ENCODE measurements at regions not wholly inside any gene's neighbourhood (a gene's known extent, or its start where the extent isn't known, plus 50 kb on each side); places are given as distances from the start of the nearest gene placed in this dataset.

DNA sequence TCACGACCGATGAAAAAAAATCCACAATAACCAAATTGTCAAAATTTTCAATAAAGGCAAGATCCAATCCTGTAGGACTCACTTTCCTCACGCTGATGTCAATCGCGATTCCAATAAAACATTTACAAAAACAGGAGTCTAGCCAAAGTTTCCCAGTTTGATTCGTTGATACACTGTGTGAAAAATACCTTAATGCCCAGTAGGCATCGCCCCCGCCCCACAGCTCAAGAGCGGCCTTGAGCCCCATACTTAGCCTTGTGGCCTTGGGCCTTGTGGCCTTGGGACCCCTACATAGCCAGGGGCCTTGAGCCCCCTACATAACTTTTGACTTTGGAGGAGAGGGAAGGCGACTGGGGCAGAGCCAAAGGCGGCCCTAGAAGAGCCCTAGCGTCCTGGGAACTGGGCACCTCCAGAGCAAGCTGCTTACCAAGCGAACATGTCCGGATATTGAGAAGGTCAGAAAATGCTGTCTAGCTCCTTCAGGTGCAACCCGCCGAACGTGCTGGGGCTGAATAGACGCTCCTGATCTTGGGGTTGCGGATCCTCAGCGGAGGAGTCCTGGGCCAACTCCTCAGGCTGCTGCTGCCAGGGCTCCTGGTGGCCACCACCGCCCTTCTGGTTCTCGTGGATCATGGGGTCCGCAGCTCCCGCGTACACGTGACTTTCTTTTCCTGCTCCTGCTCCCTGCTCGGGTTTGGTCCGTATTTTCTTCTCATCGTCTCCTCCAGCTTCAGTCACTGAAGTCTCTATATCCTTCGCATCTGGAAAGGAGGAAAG lies 62.9 kb downstream of the RHOXF2B start:
- peaks cover 0 to 13% (median 6%) of the 10 kb centered on the region in 4 donors for H3K4me1 ChIP-seq
- ATAC-seq (ENCODE audit: low FRiP score in 2 of 2), result no peak
- no peak for DNase-seq
- H3K36me3 ChIP-seq, result no peaks in the 10 kb centered on the region
- no peaks in the 10 kb centered on the region for H3K27me3 ChIP-seq
- peak overlapping the region in 3 of 4 donors; percentile 29 to 42 (median 37) for H3K4me3 ChIP-seq
- TF ChIP-seq EP300 (IDR thresholded peaks at IDR 0.05), result no peak
- H3K9me3 ChIP-seq, result no peaks in the 10 kb centered on the region
- H3K27ac ChIP-seq, result no peak overlapping the region
- 59 to 61% methylated on average over 6 to 30 of the region's 30 CpGs for whole genome bisulfite sequencing, 2 donors

DNA sequence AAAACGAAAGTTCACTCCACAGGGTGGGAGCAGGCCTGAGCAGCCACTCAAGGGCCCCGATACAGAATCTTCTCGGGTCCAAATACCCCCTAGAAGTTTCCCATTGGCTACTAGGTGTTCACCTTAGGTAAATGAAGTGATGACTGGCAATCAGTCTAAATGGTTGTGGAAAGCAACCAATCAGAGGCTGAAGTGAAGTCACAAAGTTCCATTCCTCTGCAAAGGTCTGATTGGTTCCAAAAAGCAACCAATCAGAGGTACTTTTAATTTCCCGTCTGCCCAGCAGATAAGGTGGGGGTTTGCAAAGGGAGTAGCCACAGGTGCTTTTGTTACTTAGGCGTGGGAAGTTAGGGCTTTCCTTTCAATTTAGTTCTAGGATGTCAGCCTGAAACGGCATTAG lies 58.2 kb upstream of the NKAP start:
- Histone ChIP-seq H3K36me3 (no peaks in the 10 kb centered on the region), H3K4me3 (no peak overlapping the region), H3K4me1 (peaks cover 2 to 11% (median 5%) of the 10 kb centered on the region in 4 donors), H3K27ac (no peak overlapping the region), H3K9me3 (no peaks in the 10 kb centered on the region), H3K27me3 (peaks cover 0 to 4% (median 0%) of the 10 kb centered on the region in 4 donors)
- WGBS, 2 donors, result 47 to 67% methylated on average over 6 of the region's 6 CpGs
- ATAC-seq (ENCODE audit: low FRiP score in 2 of 2), result no peak
- no peak for TF ChIP-seq POLR2AphosphoS5 (IDR thresholded peaks at IDR 0.05)
- no peak for TF ChIP-seq POLR2A (IDR thresholded peaks at IDR 0.05)
- TF ChIP-seq, protein P1, sequence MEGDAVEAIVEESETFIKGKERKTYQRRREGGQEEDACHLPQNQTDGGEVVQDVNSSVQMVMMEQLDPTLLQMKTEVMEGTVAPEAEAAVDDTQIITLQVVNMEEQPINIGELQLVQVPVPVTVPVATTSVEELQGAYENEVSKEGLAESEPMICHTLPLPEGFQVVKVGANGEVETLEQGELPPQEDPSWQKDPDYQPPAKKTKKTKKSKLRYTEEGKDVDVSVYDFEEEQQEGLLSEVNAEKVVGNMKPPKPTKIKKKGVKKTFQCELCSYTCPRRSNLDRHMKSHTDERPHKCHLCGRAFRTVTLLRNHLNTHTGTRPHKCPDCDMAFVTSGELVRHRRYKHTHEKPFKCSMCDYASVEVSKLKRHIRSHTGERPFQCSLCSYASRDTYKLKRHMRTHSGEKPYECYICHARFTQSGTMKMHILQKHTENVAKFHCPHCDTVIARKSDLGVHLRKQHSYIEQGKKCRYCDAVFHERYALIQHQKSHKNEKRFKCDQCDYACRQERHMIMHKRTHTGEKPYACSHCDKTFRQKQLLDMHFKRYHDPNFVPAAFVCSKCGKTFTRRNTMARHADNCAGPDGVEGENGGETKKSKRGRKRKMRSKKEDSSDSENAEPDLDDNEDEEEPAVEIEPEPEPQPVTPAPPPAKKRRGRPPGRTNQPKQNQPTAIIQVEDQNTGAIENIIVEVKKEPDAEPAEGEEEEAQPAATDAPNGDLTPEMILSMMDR (IDR thresholded peaks at IDR 0.05), result no peak
- TF ChIP-seq EP300 (IDR thresholded peaks at IDR 0.05), result no peak
- DNase-seq, result no peak

DNA sequence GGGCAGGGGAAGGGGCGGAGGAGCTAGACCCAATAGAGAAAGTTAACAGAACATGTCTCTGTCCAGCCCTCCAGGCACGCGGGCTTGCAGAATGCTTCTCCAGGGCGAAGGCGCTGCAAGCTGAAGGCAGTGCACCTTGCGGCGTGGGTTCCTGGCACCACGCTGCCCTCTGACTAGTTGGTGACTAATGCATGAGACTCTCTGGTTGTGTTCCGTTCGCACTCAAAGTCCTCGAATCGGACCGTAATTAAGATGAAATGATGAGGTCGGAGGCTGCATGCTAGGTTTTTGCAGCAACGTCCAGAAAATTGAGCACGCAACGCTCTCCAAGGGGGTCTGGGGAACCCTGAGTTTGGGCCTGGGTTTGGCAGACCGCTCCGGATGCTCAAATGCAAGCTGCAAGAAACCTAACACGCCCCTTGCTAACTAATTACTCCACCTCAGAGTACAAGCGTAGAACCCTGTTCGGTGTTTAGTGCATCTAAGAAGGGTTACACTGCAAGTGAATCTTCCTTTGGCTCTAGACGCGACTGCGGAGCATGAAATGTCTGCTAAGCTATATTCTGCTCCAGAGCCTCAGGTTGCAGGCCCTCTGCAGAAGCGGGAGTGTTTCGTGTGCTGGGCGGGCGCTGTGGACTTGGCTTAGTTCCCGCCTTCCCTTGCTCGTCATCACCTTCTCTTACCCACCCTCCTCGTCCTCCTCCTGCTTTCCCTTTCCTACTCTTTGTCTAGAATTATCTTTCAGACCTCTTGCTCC lies 57.1 kb upstream of the NKAP start:
- Histone ChIP-seq H3K27me3 (peaks cover 0 to 4% (median 0%) of the 10 kb centered on the region in 4 donors), H3K4me3 (no peak overlapping the region)
- WGBS, 2 donors, result 11 to 42% methylated on average over 7 to 32 of the region's 32 CpGs

DNA sequence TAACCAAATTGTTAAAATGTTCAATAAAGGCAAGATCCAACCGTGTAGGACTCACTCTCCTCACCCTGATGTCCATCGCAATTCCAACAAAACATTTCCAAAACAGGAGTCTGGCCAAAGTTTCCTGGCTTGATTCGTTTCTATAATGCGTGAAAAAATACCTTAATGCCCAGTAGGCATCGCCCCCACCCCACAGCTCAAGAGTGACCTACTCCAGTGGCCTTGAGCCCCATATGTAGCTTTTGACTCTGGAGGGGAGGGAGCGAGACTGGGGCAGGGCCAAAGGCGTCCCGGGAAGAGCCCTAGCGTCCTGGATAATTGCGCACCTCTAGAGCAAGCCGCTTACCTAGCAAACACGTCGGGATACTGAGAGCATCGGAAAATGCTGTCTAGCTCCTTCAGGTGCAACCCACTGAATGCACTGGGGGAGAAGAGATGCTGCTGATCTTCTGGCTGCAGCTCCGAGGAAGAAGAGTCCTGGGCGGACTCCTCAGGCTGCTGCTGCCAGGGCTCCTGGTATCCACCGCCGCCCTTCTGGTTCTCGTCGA lies 55.6 kb upstream of the NKAP start:
- Histone ChIP-seq H3K9me3 (no peaks in the 10 kb centered on the region), H3K27ac (no peak overlapping the region), H3K27me3 (peaks cover 0 to 4% (median 2%) of the 10 kb centered on the region in 4 donors), H3K4me3 (no peak overlapping the region), H3K4me1 (peaks cover 2 to 11% (median 5%) of the 10 kb centered on the region in 4 donors), H3K36me3 (no peaks in the 10 kb centered on the region)
- WGBS, 2 donors, result 7 to 28% methylated on average over 5 to 20 of the region's 20 CpGs
- no peak for DNase-seq
- no peak for ATAC-seq (ENCODE audit: low FRiP score in 2 of 2)
- TF ChIP-seq POLR2AphosphoS5 (IDR thresholded peaks at IDR 0.05) (no peak), POLR2A (IDR thresholded peaks at IDR 0.05) (no peak), EP300 (IDR thresholded peaks at IDR 0.05) (no peak)
- TF ChIP-seq, protein P1 (IDR thresholded peaks at IDR 0.05), result no peak

More for the DNA sequence above, 57.1 kb upstream of the NKAP start:
- Histone ChIP-seq H3K27ac (no peak overlapping the region), H3K36me3 (no peaks in the 10 kb centered on the region), H3K4me1 (peaks cover 2 to 11% (median 5%) of the 10 kb centered on the region in 4 donors), H3K9me3 (no peaks in the 10 kb centered on the region)
- no peak for DNase-seq
- ATAC-seq (ENCODE audit: low FRiP score in 2 of 2), result no peak
- TF ChIP-seq POLR2AphosphoS5 (IDR thresholded peaks at IDR 0.05), result no peak
- no peak for TF ChIP-seq EP300 (IDR thresholded peaks at IDR 0.05)
- TF ChIP-seq, protein P1 (IDR thresholded peaks at IDR 0.05), result no peak
- no peak for TF ChIP-seq POLR2A (IDR thresholded peaks at IDR 0.05)

DNA sequence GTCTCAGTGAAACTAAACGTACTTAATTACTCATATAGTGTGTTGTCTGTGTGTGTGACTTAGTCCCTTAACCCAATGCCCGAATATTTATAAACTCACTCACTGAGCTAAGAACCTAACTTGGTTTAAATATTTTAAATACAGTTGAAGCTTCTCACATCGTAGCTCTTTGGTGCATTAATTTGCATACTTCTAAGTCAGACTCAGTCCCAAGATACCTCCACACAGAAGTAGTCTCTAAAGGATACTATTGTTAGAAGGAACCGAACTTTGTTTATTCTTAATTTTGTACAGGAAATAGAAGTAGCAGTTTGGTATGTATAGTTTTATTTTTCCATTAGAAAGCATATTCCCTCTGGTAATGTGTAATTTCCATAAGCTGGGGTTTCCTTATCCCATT lies 54.0 kb upstream of the NKAP start:
- 12 to 39% methylated on average over 3 to 4 of the region's 4 CpGs for WGBS, 2 donors
- ATAC-seq (ENCODE audit: low FRiP score in 2 of 2) (no peak), DNase-seq (no peak)
- Histone ChIP-seq H3K27ac (no peak overlapping the region), H3K27me3 (peaks cover 0 to 4% (median 2%) of the 10 kb centered on the region in 4 donors), H3K4me3 (no peak overlapping the region), H3K4me1 (peaks cover 2 to 11% (median 5%) of the 10 kb centered on the region in 4 donors), H3K9me3 (no peaks in the 10 kb centered on the region), H3K36me3 (no peaks in the 10 kb centered on the region)
- no peak for TF ChIP-seq EP300 (IDR thresholded peaks at IDR 0.05)
- TF ChIP-seq POLR2AphosphoS5 (IDR thresholded peaks at IDR 0.05), result no peak
- TF ChIP-seq, protein P1 (IDR thresholded peaks at IDR 0.05), result no peak
- no peak for TF ChIP-seq POLR2A (IDR thresholded peaks at IDR 0.05)
